Stimulated activated CD4-positive, alpha-beta T cell treated with anti-CD3 and anti-CD28 coated beads, TNF-alpha, amount 100 ng/mL, for 24 hours (primary cell): ENCODE measurements at regions not wholly inside any gene's neighbourhood (a gene's known extent, or its start where the extent isn't known, plus 50 kb on each side); places are given as distances from the start of the nearest gene placed in this dataset.
A peak's percentile ranks its signal among the peaks of the same experiment; 100 is the strongest.
"Not testable (repeated sequence)": the region's sequence is repeated elsewhere in the genome, so short reads cannot be mapped to it uniquely, and the experiment has no call there.

ENCODE experiments used
- DNase-seq, 3 experiments: peaks; one replicate each; pipeline ENCODE4 v3.0.0-alpha.2; 2020; ENCODE audit warnings: low read depth in 3 of 3

- DNase-seq: no peak
Measured at GRCh38 chr10:21145751-21146435, 248.8 kb upstream of the NEBL start.

GRCh38 chr10:21144047-21144446, 246.9 kb upstream of the NEBL start:
- no peak for DNase-seq

GRCh38 chr10:21141946-21142492, 244.9 kb upstream of the NEBL start:
- no peak for DNase-seq

- DNase-seq: no peak
Measured at GRCh38 chr10:21138769-21139340, 241.7 kb upstream of the NEBL start.

GRCh38 chr10:21135023-21135931, 238.2 kb upstream of the NEBL start:
- DNase-seq: no peak

- no peak for DNase-seq
Measured at GRCh38 chr10:21134645-21135022, 237.5 kb upstream of the NEBL start.

- no peak for DNase-seq
Measured at GRCh38 chr10:21130683-21131442, 233.8 kb upstream of the NEBL start.

GRCh38 chr10:21130108-21130507, 233.0 kb upstream of the NEBL start:
- no peak for DNase-seq

GRCh38 chr10:21125471-21126228, 228.5 kb upstream of the NEBL start:
- DNase-seq: no peak

GRCh38 chr10:21122907-21123306, 225.8 kb upstream of the NEBL start:
- DNase-seq: no peak

- not testable (repeated sequence) for DNase-seq
Measured at GRCh38 chr10:21121822-21122221, 224.7 kb upstream of the NEBL start.

- DNase-seq: no peak
Measured at GRCh38 chr10:21114683-21115082, 217.6 kb upstream of the NEBL start.

GRCh38 chr10:21110358-21110757, 213.2 kb upstream of the NEBL start:
- no peak for DNase-seq

- DNase-seq: not testable (repeated sequence)
Measured at GRCh38 chr10:21106931-21107330, 209.8 kb upstream of the NEBL start.

- DNase-seq: not testable (repeated sequence)
Measured at GRCh38 chr10:21105331-21105730, 208.2 kb upstream of the NEBL start.

- DNase-seq: peak in 1 of 3 experiments; percentile 1
Measured at GRCh38 chr10:21100871-21101514, 203.9 kb upstream of the NEBL start.

GRCh38 chr10:21100190-21100589, 203.1 kb upstream of the NEBL start:
- no peak for DNase-seq

GRCh38 chr10:21099291-21100062, 202.4 kb upstream of the NEBL start:
- DNase-seq: no peak

- DNase-seq: no peak
Measured at GRCh38 chr10:21097926-21098355, 200.8 kb upstream of the NEBL start.
